CD4-positive, CD25-positive, alpha-beta regulatory T cell (primary cell): ENCODE measurements at regions not wholly inside any gene's neighbourhood (a gene's known extent, or its start where the extent isn't known, plus 50 kb on each side); places are given as distances from the start of the nearest gene placed in this dataset.

Experiments
- ATAC-seq, 2 donors: fragments of 150-1000 bp; cut with Tn5 transposase; one replicate each; pipeline ENCODE4 v1.10.0; 2021; ENCODE audit warnings: low read depth in 2 of 2, moderate number of reproducible peaks in 2 of 2, moderate library complexity in 1 of 2
- DNase-seq, 3 donors: peaks; one replicate each; pipeline versions ENCODE4 v3.0.0 to v3.0.0-alpha.2; 2012 to 2022; ENCODE audit warnings: mixed read lengths in 1 of 3
- H3K27ac ChIP-seq: one replicate; pipeline ENCODE4 v1.7.0; 2013; ENCODE audit warnings: mild to moderate bottlenecking, low read length; ENCODE audit not compliant: insufficient read depth, poor library complexity, severe bottlenecking
- H3K27me3 ChIP-seq: one replicate; pipeline ENCODE4 v1.7.0; 2013; ENCODE audit warnings: low read length; ENCODE audit not compliant: control insufficient read depth, insufficient read depth
- H3K36me3 ChIP-seq: one replicate; pipeline ENCODE4 v1.7.0; 2013; ENCODE audit warnings: mild to moderate bottlenecking, low read length, moderate library complexity; ENCODE audit not compliant: control insufficient read depth, insufficient read depth
- H3K4me1 ChIP-seq: 2 replicates; pipeline ENCODE4 v1.7.0; 2013; ENCODE audit warnings: mild to moderate bottlenecking, low read length; ENCODE audit not compliant: insufficient read depth, control insufficient read depth, poor library complexity, severe bottlenecking
- H3K4me3 ChIP-seq: one replicate; pipeline ENCODE4 v1.7.0; 2013; ENCODE audit warnings: low read depth, mild to moderate bottlenecking, low read length, moderate library complexity
- H3K9me3 ChIP-seq, 2 experiments: 1 replicate in 1 of 2; 2 replicates in 1 of 2; pipeline ENCODE4 v1.7.0; 2013; ENCODE audit warnings: low read length in 2 of 2, mild to moderate bottlenecking in 1 of 2, moderate library complexity in 1 of 2; ENCODE audit not compliant: control insufficient read depth in 2 of 2
- H3K27ac Mint-ChIP-seq, 3 donors: one replicate each; pipeline ENCODE4 v1.8.0; 2020 to 2022; ENCODE audit warnings: mild to moderate bottlenecking in 3 of 3, mixed read lengths in 3 of 3, moderate library complexity in 2 of 3
- H3K27me3 Mint-ChIP-seq: one replicate; pipeline ENCODE4 v1.8.0; 2022; ENCODE audit warnings: mild to moderate bottlenecking, mixed read lengths
- H3K36me3 Mint-ChIP-seq: one replicate; pipeline ENCODE4 v1.8.0; 2020; ENCODE audit warnings: mixed read lengths
- H3K4me1 Mint-ChIP-seq, 4 donors: one replicate each; pipeline ENCODE4 v1.8.0; 2020 to 2022; ENCODE audit warnings: mixed read lengths in 4 of 4, mild to moderate bottlenecking in 1 of 4
- H3K4me3 Mint-ChIP-seq, 4 donors: one replicate each; pipeline ENCODE4 v1.8.0; 2020 to 2022; ENCODE audit warnings: mild to moderate bottlenecking in 4 of 4, mixed read lengths in 4 of 4, moderate library complexity in 3 of 4
- H3K9me3 Mint-ChIP-seq, 7 donors: one replicate each; pipeline ENCODE4 v1.8.0; 2020 to 2022; ENCODE audit warnings: mixed read lengths in 7 of 7, mild to moderate bottlenecking in 3 of 7, moderate library complexity in 2 of 7

- Mint-ChIP-seq H3K4me3 (no peak overlapping the region), H3K9me3 (peaks cover 0 to 2% (median 0%) of the 10 kb centered on the region in 7 donors), H3K4me1 (no peaks in the 10 kb centered on the region), H3K36me3 (no peaks in the 10 kb centered on the region), H3K27me3 (peaks cover 12% of the 10 kb centered on the region), H3K27ac (no peak overlapping the region)
- no peaks in the 10 kb centered on the region for H3K4me1 ChIP-seq
- H3K27me3 ChIP-seq: no peaks in the 10 kb centered on the region
- DNase-seq: no peak
- no peaks in the 10 kb centered on the region for H3K9me3 ChIP-seq
- no peak for ATAC-seq
- no peaks in the 10 kb centered on the region for H3K36me3 ChIP-seq
- H3K27ac ChIP-seq: no peak overlapping the region
- no peak overlapping the region for H3K4me3 ChIP-seq
These were observed 197.5 kb downstream of the IRS1 start for GRCh38 chr2:226601881-226602662.

- DNase-seq (no peak), ATAC-seq (no peak)
- H3K4me3 Mint-ChIP-seq: no peak overlapping the region
- Histone ChIP-seq H3K27me3 (no peaks in the 10 kb centered on the region), H3K36me3 (no peaks in the 10 kb centered on the region), H3K4me1 (no peaks in the 10 kb centered on the region), H3K9me3 (no peaks in the 10 kb centered on the region), H3K4me3 (no peak overlapping the region), H3K27ac (no peak overlapping the region)
- no peak overlapping the region for H3K27ac Mint-ChIP-seq
- no peaks in the 10 kb centered on the region for H3K36me3 Mint-ChIP-seq
- H3K4me1 Mint-ChIP-seq: no peaks in the 10 kb centered on the region
- peaks cover 12% of the 10 kb centered on the region for H3K27me3 Mint-ChIP-seq
- H3K9me3 Mint-ChIP-seq: peaks cover 0 to 5% (median 1%) of the 10 kb centered on the region in 7 donors
These were observed 198.8 kb downstream of the IRS1 start for GRCh38 chr2:226600802-226601201.

- peaks cover 0 to 5% (median 1%) of the 10 kb centered on the region in 7 donors for H3K9me3 Mint-ChIP-seq
- H3K27ac Mint-ChIP-seq: no peak overlapping the region
- no peak for DNase-seq
- no peak for ATAC-seq
- H3K4me1 Mint-ChIP-seq: no peaks in the 10 kb centered on the region
- H3K27me3 Mint-ChIP-seq: peaks cover 12% of the 10 kb centered on the region
- H3K27ac ChIP-seq: no peak overlapping the region
- no peak overlapping the region for H3K4me3 ChIP-seq
- no peaks in the 10 kb centered on the region for H3K36me3 ChIP-seq
- H3K27me3 ChIP-seq: no peaks in the 10 kb centered on the region
- H3K36me3 Mint-ChIP-seq: no peaks in the 10 kb centered on the region
- no peaks in the 10 kb centered on the region for H3K9me3 ChIP-seq
- no peaks in the 10 kb centered on the region for H3K4me1 ChIP-seq
- H3K4me3 Mint-ChIP-seq: no peak overlapping the region
These were observed 199.4 kb downstream of the IRS1 start for GRCh38 chr2:226600184-226600583.

GRCh38 chr2:226589043-226589442 is 210.6 kb downstream of the IRS1 start:
- Histone ChIP-seq H3K4me1 (no peaks in the 10 kb centered on the region), H3K27ac (no peak overlapping the region), H3K27me3 (no peaks in the 10 kb centered on the region), H3K36me3 (no peaks in the 10 kb centered on the region), H3K9me3 (no peaks in the 10 kb centered on the region), H3K4me3 (no peak overlapping the region)
- H3K27me3 Mint-ChIP-seq: no peaks in the 10 kb centered on the region
- no peak overlapping the region for H3K4me3 Mint-ChIP-seq
- no peak overlapping the region for H3K27ac Mint-ChIP-seq
- no peaks in the 10 kb centered on the region for H3K36me3 Mint-ChIP-seq
- H3K9me3 Mint-ChIP-seq: peaks cover 0 to 8% (median 4%) of the 10 kb centered on the region in 7 donors
- no peak for ATAC-seq
- DNase-seq: no peak
- no peaks in the 10 kb centered on the region for H3K4me1 Mint-ChIP-seq

- H3K36me3 Mint-ChIP-seq: no peaks in the 10 kb centered on the region
- H3K36me3 ChIP-seq: no peaks in the 10 kb centered on the region
These were observed 214.5 kb downstream of the IRS1 start for GRCh38 chr2:226585130-226585561.

GRCh38 chr2:226584518-226585055 is 215.0 kb downstream of the IRS1 start:
- Mint-ChIP-seq H3K9me3 (peaks cover 0 to 6% (median 0%) of the 10 kb centered on the region in 7 donors), H3K36me3 (no peaks in the 10 kb centered on the region), H3K4me3 (no peak overlapping the region), H3K27ac (no peak overlapping the region), H3K27me3 (no peaks in the 10 kb centered on the region), H3K4me1 (no peaks in the 10 kb centered on the region)
- Histone ChIP-seq H3K4me3 (no peak overlapping the region), H3K36me3 (no peaks in the 10 kb centered on the region), H3K9me3 (no peaks in the 10 kb centered on the region), H3K4me1 (no peaks in the 10 kb centered on the region), H3K27ac (no peak overlapping the region), H3K27me3 (no peaks in the 10 kb centered on the region)
- ATAC-seq (no peak), DNase-seq (no peak)

More at GRCh38 chr2:226585130-226585561, 214.5 kb downstream of the IRS1 start:
- DNase-seq (no peak), ATAC-seq (no peak)
- Histone ChIP-seq H3K9me3 (no peaks in the 10 kb centered on the region), H3K4me3 (no peak overlapping the region), H3K27me3 (no peaks in the 10 kb centered on the region), H3K4me1 (no peaks in the 10 kb centered on the region), H3K27ac (no peak overlapping the region)
- no peak overlapping the region for H3K27ac Mint-ChIP-seq
- no peaks in the 10 kb centered on the region for H3K4me1 Mint-ChIP-seq
- H3K27me3 Mint-ChIP-seq: no peaks in the 10 kb centered on the region
- peaks cover 0 to 6% (median 0%) of the 10 kb centered on the region in 7 donors for H3K9me3 Mint-ChIP-seq
- no peak overlapping the region for H3K4me3 Mint-ChIP-seq

- Histone ChIP-seq H3K4me3 (no peak overlapping the region), H3K27me3 (no peaks in the 10 kb centered on the region), H3K27ac (no peak overlapping the region), H3K9me3 (no peaks in the 10 kb centered on the region), H3K36me3 (no peaks in the 10 kb centered on the region), H3K4me1 (no peaks in the 10 kb centered on the region)
- Mint-ChIP-seq H3K4me3 (no peak overlapping the region), H3K9me3 (peaks cover 0 to 6% (median 0%) of the 10 kb centered on the region in 7 donors), H3K27me3 (no peaks in the 10 kb centered on the region), H3K27ac (no peak overlapping the region), H3K36me3 (no peaks in the 10 kb centered on the region), H3K4me1 (no peaks in the 10 kb centered on the region)
- DNase-seq: no peak
- ATAC-seq: no peak
These were observed 215.9 kb downstream of the IRS1 start for GRCh38 chr2:226583715-226584114.

GRCh38 chr2:226581661-226582060 is 218.0 kb downstream of the IRS1 start:
- no peak overlapping the region for H3K4me3 ChIP-seq

More at GRCh38 chr2:226581661-226582060, 218.0 kb downstream of the IRS1 start:
- Mint-ChIP-seq H3K27ac (no peak overlapping the region), H3K27me3 (no peaks in the 10 kb centered on the region), H3K9me3 (peaks cover 0 to 5% (median 0%) of the 10 kb centered on the region in 7 donors), H3K4me3 (no peak overlapping the region), H3K36me3 (no peaks in the 10 kb centered on the region), H3K4me1 (no peaks in the 10 kb centered on the region)
- Histone ChIP-seq H3K4me1 (no peaks in the 10 kb centered on the region), H3K9me3 (no peaks in the 10 kb centered on the region), H3K27ac (no peak overlapping the region), H3K27me3 (no peaks in the 10 kb centered on the region), H3K36me3 (no peaks in the 10 kb centered on the region)
- DNase-seq: no peak
- no peak for ATAC-seq
